Keratinocyte (primary cell): ENCODE measurements at regions not wholly inside any gene's neighbourhood (a gene's known extent, or its start where the extent isn't known, plus 50 kb on each side); places are given as distances from the start of the nearest gene placed in this dataset.

Experiments used
- EZH2 ChIP-seq: IDR thresholded peaks from one replicate; pipeline ENCODE4 v1.6.1; 2012; ENCODE audit warnings: inconsistent platforms, mild to moderate bottlenecking, low read length, moderate library complexity
- TF ChIP-seq, protein P1 (sequence below), 3 experiments: IDR thresholded peaks in 1 of 3; conservative IDR thresholded peaks in 1 of 3; optimal IDR thresholded peaks in 1 of 3; 2 replicates in 2 of 3; 3 replicates in 1 of 3; pipeline versions ENCODE3 to v1.5.1; 2011; ENCODE audit warnings: low read length in 3 of 3, mild to moderate bottlenecking in 3 of 3, moderate library complexity in 2 of 3, control low read depth in 1 of 3, inconsistent platforms in 1 of 3; ENCODE audit not compliant: insufficient read depth in 2 of 3; ENCODE audit errors: extremely low read depth in 1 of 3

DNA sequence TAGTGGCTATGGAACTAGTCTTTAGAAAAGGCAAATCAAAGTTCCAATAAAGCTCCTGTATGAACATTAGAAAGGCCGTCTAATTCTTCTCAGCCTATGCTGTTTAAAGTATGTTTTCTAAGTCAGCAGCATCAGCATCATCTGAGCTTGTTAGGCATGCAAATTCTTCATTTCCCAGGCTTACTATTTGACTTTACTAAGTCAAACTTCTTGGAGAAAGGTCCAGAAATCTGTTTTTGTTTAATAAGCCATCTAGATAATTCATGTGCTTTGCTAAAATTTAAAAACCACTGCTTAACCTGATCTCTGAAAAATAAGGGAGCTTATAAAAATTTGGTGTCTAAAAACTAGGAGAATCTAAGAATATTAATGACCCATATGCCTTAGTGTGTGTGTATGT is 200.2 kb upstream of the SGCD start:
- TF ChIP-seq, protein P1, sequence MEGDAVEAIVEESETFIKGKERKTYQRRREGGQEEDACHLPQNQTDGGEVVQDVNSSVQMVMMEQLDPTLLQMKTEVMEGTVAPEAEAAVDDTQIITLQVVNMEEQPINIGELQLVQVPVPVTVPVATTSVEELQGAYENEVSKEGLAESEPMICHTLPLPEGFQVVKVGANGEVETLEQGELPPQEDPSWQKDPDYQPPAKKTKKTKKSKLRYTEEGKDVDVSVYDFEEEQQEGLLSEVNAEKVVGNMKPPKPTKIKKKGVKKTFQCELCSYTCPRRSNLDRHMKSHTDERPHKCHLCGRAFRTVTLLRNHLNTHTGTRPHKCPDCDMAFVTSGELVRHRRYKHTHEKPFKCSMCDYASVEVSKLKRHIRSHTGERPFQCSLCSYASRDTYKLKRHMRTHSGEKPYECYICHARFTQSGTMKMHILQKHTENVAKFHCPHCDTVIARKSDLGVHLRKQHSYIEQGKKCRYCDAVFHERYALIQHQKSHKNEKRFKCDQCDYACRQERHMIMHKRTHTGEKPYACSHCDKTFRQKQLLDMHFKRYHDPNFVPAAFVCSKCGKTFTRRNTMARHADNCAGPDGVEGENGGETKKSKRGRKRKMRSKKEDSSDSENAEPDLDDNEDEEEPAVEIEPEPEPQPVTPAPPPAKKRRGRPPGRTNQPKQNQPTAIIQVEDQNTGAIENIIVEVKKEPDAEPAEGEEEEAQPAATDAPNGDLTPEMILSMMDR (optimal IDR thresholded peaks at IDR 0.05 in 1 of 3, IDR thresholded peaks at IDR 0.05 in 1 of 3, conservative IDR thresholded peaks at IDR 0.05 in 1 of 3; ENCODE audit: extremely low read depth in 1 of 3, insufficient read depth in 2 of 3, low read length in 3 of 3) = no peak
- TF ChIP-seq EZH2 = no peak
